PC-9 (cell line): ENCODE measurements at regions not wholly inside any gene's neighbourhood (a gene's known extent, or its start where the extent isn't known, plus 50 kb on each side); places are given as distances from the start of the nearest gene placed in this dataset.

Experiments
- EZH2 ChIP-seq: fragments of 200-600 bp; sonication (generic); IDR thresholded peaks from 2 replicates; pipeline ENCODE4 v1.8.0; 2017; ENCODE audit warnings: antibody characterized with exemption, low read depth
- TF ChIP-seq, protein P1 (sequence below): fragments of 200-600 bp; sonication (generic); conservative IDR thresholded peaks from 2 replicates; pipeline ENCODE4 v1.6.1; 2017; ENCODE audit warnings: mixed run types, antibody characterized with exemption, mild to moderate bottlenecking, moderate library complexity

DNA sequence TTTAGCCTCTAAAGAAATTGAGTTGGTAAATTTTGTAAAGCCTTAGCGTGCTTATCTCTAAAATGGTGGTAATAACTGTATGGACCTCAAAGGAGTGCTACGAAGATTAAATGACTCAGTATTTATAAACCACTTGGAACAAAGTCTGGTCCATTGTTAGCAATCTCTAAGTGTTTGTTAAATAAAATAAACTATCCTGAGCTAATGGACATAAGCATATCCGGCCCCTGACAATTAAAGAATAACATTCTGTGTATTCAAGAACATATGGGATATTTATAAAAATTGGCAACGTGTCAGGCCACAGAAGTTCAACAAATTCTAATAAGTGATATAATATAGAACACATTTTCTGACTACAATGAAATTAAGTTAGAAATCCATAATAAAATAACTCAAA lies 71.0 kb downstream of the MYEOV start:
- TF ChIP-seq, protein P1, sequence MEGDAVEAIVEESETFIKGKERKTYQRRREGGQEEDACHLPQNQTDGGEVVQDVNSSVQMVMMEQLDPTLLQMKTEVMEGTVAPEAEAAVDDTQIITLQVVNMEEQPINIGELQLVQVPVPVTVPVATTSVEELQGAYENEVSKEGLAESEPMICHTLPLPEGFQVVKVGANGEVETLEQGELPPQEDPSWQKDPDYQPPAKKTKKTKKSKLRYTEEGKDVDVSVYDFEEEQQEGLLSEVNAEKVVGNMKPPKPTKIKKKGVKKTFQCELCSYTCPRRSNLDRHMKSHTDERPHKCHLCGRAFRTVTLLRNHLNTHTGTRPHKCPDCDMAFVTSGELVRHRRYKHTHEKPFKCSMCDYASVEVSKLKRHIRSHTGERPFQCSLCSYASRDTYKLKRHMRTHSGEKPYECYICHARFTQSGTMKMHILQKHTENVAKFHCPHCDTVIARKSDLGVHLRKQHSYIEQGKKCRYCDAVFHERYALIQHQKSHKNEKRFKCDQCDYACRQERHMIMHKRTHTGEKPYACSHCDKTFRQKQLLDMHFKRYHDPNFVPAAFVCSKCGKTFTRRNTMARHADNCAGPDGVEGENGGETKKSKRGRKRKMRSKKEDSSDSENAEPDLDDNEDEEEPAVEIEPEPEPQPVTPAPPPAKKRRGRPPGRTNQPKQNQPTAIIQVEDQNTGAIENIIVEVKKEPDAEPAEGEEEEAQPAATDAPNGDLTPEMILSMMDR, result no peak
- no peak for TF ChIP-seq EZH2
